ENCODE measurements at regions not wholly inside any gene's neighbourhood (a gene's known extent, or its start where the extent isn't known, plus 50 kb on each side); places are given as distances from the start of the nearest gene placed in this dataset.
"Not testable (repeated sequence)": the region's sequence is repeated elsewhere in the genome, so short reads cannot be mapped to it uniquely, and the experiment has no call there.

DNA sequence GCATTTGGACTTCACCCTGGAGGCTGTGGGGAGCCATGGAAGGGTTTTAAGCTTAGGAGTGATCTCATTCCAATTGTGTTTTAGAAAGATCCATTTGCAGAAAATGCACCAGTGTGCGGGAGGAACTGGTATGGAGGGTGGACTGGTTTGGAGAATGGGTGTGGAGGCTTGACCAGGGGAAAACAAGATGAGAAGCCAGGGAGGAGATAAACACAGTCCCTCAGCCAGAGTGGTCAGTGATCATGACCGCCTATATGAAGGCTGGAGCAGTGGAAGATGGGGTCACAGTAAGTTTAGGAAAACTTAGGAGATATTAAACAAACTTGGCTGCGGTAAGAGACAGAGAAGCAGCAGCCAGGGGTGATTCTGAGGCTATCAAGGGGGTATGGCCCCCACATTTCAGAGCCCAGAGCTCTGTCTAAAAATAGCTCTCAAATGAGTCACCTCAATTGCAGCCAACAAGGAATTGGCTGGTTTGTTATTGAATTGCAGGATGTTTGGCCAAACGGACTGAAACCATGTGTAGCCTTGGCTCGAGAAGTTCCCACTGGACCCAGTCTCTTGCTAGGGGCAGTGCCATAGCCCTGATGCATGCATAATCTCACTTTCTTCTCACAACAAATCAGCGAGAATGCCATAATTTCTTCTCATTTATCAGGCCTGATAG, 159.9 kb upstream of the TOP1 start:
- in situ Hi-C loops (cut with HindIII; ENCODE audit: low pct_ligation_motif_present, low pct_unique_long_range_greater_than_20kb, low sequenced_read_pairs) = no loop called here
- no peak for DNase-seq

DNA sequence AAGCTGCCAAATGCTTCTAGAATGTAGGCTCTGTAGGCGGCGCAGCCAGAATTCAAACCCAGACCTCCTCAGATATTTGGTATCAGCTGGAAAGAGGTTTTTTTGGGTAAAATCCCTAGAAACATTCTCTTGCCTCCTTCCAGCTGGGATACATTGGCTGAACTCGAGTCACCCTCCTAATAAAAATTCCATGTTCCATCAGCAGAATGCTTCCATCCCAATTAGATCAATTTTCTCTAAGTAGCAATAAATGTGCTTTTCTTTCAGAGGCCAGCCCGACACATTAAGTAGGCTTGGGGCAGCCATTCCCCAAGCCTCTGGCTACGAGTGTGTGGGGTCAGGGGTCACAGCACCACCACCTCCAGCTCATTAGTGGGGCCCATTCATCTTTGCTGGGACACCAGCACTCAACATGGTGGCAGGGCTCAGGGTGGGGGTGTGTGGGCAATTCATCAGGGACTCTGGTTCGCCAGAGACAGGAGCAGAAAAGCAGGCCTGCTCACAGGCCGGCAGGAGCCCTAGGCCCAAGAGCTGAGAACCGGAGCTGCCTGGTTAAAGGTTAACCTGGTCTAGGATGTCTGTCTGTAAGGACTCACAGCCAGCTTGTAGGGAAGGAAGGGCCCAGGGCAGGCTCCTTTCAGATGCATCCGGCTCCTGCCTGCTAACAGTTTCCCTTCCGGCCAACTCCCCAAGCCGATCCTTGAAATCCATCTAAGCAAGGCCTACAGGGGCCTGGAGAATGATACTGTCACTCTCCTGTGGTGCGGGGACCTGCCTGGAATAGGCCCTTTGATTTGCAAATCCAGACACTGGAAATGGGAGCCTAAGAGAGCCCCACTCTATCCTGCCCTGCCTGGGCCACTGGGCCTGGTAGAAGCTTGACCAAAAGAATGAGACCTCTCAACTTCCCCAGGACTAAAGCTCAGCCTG, 159.1 kb upstream of the TOP1 start:
- no peak for DNase-seq
- in situ Hi-C loops (cut with HindIII; ENCODE audit: low pct_ligation_motif_present, low pct_unique_long_range_greater_than_20kb, low sequenced_read_pairs) = no loop called here

DNA sequence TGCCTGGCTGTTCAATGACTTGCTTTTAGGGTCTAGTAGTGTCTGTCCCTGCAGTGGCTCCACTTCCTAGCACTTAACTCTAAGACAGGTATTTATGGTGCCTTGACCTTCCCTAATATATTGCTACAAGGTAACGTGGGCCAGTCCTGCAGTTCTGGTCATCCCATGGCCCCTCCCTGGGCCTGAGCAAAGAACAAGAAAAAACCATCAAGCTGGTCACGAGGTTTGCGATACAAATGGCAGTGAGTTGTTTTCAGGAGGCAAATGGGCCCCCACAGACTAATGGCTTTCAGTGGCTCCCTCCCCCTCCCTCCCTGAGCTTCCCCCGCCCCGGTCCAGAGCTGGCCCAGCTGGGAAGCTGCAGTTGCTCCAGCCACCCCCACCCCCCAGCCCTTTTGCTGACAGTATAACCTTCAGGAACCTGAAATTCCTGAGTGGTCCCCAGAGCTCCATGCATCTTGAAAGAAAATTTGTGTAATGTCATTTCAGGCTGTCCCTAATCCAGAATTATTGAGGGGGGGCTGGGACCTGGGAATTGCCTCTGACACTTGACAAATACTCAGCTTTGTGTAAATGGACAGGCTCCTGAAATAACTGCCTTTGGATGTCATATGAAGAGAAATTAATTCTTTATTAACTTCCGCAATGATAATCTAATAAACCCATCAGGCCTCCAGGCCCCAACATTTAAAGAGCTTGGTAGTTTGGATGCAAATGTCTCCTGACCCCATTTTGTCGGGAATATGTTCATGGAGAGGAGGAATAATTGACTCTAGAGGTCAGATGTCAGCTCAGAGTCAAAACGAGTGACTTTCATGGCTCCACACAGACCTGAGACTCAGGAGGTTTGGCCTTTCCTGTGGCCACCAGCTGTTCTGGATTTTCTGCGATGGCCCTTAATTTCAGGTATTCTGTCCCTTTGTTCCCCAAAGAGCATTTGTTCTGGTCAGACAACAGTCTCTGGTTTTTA, 153.2 kb upstream of the TOP1 start:
- in situ Hi-C loops (cut with HindIII; ENCODE audit: low pct_ligation_motif_present, low pct_unique_long_range_greater_than_20kb, low sequenced_read_pairs) = no loop called here
- DNase-seq = no peak

GRCh38 chr20:40878099-40878498, 150.5 kb upstream of the TOP1 start:
- in situ Hi-C loops (cut with HindIII; ENCODE audit: low pct_ligation_motif_present, low pct_unique_long_range_greater_than_20kb, low sequenced_read_pairs) = not testable (repeated sequence)

DNA sequence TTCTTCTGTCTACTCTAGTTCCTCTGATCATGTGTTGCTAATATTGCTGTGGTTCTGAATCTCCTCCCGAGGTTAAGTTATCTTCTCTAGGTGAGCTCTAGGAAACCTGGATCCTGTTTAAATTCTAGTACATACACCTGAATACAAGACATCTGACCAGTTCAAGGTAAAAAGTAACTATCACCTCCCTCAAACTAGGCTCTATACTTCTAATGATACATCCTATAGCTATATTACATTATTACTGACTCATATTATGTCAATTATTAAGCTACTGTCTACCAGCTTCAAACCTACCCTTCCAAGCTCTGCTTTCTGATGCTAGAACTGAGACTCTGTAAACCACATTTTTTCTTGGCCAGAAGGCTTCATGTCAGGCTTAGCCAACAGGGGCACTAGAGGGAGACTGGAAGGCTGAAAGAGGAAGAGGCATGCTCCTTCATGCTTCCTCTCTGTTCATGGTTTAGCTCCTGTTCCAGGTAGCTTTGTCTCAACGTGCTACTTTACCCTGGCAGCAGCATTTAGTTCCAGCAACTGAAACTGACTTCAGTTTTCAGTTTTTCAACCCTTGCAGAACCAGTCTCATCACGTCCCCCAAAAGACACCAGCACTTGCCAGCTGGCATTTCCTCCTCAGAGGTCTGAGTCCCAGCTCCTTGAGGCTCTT, 148.4 kb upstream of the TOP1 start:
- in situ Hi-C loops (cut with HindIII; ENCODE audit: low pct_ligation_motif_present, low pct_unique_long_range_greater_than_20kb, low sequenced_read_pairs) = no loop called here
- DNase-seq = peak; percentile 8

More at GRCh38 chr20:40878099-40878498, 150.5 kb upstream of the TOP1 start:
- not testable (repeated sequence) for DNase-seq

DNA sequence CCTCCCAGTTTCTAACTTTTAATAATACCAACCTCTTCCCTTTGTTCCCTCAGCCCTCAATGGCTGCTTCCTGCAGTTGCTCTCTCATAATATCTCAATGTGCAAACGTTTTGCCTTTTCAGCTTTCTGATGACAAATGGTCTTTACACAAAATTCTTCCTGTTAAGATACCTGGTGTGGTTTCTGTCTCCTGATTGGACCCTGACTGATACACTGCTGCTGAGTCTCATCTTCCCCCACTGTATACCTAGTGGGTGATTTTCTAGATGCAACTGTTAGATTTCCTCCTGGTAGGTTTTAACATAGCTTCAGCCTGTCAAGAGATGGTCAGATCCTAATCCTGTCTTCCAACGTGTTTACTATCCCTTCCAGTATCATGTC, 147.9 kb upstream of the TOP1 start:
- no peak for DNase-seq
- in situ Hi-C loops (cut with HindIII; ENCODE audit: low pct_ligation_motif_present, low pct_unique_long_range_greater_than_20kb, low sequenced_read_pairs) = no loop called here

- in situ Hi-C loops (cut with HindIII; ENCODE audit: low pct_ligation_motif_present, low pct_unique_long_range_greater_than_20kb, low sequenced_read_pairs) = no loop called here
- DNase-seq = no peak
Measured at GRCh38 chr20:40882152-40882551, 146.5 kb upstream of the TOP1 start.

GRCh38 chr20:40883097-40883496, 145.5 kb upstream of the TOP1 start:
- DNase-seq = no peak
- in situ Hi-C loops (cut with HindIII; ENCODE audit: low pct_ligation_motif_present, low pct_unique_long_range_greater_than_20kb, low sequenced_read_pairs) = no loop called here

- DNase-seq = no peak
- in situ Hi-C loops (cut with HindIII; ENCODE audit: low pct_ligation_motif_present, low pct_unique_long_range_greater_than_20kb, low sequenced_read_pairs) = no loop called here
Measured at GRCh38 chr20:40887105-40887504, 141.5 kb upstream of the TOP1 start.

- in situ Hi-C loops (cut with HindIII; ENCODE audit: low pct_ligation_motif_present, low pct_unique_long_range_greater_than_20kb, low sequenced_read_pairs); DNase-seq: not testable (repeated sequence)
Measured at GRCh38 chr20:40889266-40889665, 139.4 kb upstream of the TOP1 start.

DNA sequence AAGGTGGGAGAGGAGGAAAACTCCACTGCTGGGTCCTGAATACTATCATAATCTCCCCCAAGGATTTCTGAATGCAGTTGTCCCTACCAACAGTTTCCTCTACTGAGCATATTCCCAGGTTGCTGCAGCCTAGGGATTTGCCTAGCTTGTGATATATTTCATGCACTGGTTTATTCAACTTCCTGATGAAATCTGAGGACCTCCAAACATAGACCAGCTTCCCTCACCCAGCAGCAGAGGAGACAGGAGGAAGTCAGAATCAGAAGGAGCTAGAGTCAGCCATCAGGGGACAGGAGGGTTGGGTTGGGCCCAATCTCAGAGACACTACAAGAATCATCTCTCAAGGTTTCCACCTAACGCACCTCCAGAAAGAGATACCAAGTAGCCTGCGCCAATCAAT, 138.4 kb upstream of the TOP1 start:
- in situ Hi-C loops (cut with HindIII; ENCODE audit: low pct_ligation_motif_present, low pct_unique_long_range_greater_than_20kb, low sequenced_read_pairs) = no loop called here

DNA sequence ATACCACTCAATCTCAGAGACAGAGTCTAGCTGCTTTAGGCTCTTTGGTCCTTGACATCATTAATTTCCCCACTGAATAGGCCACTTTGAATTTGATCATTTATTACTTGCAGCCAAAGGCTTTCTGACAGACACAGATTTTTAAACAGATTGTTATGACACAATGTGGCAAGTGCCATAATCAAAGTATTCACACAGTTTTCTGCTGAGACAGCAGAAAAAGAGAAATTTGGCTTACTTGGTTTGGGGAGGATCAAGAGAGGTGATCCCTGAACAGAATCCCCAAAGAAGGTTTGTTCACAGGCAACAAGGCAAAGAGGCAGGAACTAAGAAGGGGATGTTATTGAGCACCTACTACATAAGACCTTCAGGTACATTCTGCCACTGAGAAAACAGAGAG, 138.0 kb upstream of the TOP1 start:
- no peak for DNase-seq
- in situ Hi-C loops (cut with HindIII; ENCODE audit: low pct_ligation_motif_present, low pct_unique_long_range_greater_than_20kb, low sequenced_read_pairs) = no loop called here

More for the DNA sequence above, 138.4 kb upstream of the TOP1 start:
- DNase-seq = no peak

DNA sequence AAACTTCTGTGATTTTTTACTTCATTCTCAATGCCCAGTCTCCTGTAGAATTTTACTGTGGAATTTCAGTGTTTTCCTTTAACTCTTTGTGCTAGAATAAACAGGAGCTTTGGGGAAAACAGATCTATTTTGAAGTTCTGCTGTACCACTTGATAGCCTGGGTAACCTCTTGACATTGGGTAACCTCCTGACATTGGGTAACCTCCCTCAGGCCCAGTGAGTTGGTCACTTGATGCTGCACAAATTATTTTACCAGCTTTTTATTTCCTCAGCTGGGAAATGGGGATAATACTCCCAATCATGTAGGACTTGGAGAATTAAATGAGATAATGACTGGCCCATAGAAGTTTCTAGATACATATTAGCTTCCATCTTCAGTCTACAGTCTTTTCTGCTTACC, 137.3 kb upstream of the TOP1 start:
- DNase-seq = no peak
- in situ Hi-C loops (cut with HindIII; ENCODE audit: low pct_ligation_motif_present, low pct_unique_long_range_greater_than_20kb, low sequenced_read_pairs) = no loop called here

DNA sequence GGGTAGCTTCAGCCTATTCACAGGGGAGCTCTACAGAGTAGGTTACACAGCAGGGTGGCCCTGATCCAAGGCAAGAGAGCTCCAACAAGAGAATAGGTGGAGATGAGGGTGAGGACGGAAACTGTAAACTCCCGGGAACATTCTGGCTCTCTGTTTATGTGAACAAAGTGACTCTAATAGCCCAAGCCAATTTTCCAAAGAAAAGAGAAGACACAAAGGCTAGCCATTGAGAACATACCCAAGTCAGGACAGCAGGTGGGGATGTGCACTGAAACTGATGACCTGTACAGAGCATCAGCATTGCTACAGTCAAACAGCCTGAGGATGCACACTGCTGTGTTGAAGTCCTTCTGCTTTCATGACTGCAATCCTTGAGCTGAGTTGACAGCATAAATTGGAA, 136.0 kb upstream of the TOP1 start:
- DNase-seq = no peak
- in situ Hi-C loops (cut with HindIII; ENCODE audit: low pct_ligation_motif_present, low pct_unique_long_range_greater_than_20kb, low sequenced_read_pairs) = no loop called here

GRCh38 chr20:40893610-40894236, 134.9 kb upstream of the TOP1 start:
- in situ Hi-C loops (cut with HindIII; ENCODE audit: low pct_ligation_motif_present, low pct_unique_long_range_greater_than_20kb, low sequenced_read_pairs) = no loop called here
- DNase-seq = no peak

DNA sequence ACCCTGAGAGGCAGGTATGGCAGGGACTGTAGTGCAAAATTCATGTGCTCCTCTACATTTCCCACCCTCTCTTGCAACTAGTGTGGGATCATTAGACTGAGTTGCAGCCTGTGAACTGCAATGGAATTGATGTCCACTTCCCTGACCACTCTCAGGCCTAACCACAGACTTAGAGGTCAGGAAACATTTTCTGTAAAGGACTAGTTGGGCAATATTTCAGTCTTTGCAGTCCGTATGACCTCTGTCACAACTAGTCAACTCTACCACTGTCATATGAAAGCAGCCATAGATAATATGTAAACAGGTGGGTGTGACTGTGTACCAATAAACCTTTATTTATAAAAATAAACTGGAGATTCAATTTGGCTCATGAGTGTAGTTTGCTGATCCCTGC, 134.4 kb upstream of the TOP1 start:
- in situ Hi-C loops (cut with HindIII; ENCODE audit: low pct_ligation_motif_present, low pct_unique_long_range_greater_than_20kb, low sequenced_read_pairs) = no loop called here
- DNase-seq = no peak

DNA sequence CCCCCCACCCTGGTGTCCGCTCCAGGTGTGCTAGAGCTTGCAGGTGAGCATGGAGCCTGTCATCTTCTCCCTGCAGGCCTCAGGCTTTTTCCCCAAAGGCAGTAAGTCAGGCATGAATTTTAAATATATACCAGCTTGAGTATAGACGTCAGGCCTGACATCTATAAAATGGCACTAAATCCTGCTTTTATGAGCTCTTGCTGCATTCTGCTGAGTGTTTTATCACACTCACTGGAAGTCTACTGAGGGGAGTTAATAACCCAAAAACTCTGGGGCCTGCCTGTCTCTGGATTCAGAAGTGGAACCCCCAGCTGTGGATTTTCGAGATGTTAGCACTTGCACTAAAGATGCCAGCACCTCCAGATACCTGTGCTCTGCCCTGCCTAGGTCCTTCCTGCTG, 133.4 kb upstream of the TOP1 start:
- in situ Hi-C loops (cut with HindIII; ENCODE audit: low pct_ligation_motif_present, low pct_unique_long_range_greater_than_20kb, low sequenced_read_pairs) = no loop called here
- DNase-seq = no peak
